GM18858 (cell line): ENCODE measurements at regions not wholly inside any gene's neighbourhood (a gene's known extent, or its start where the extent isn't known, plus 50 kb on each side); places are given as distances from the start of the nearest gene placed in this dataset.

Experiments used
- ATAC-seq: cut with Tn5 transposase; IDR thresholded peaks from one replicate; pipeline ENCODE4 v1.9.1; 2021; ENCODE audit not compliant: unreplicated experiment

DNA sequence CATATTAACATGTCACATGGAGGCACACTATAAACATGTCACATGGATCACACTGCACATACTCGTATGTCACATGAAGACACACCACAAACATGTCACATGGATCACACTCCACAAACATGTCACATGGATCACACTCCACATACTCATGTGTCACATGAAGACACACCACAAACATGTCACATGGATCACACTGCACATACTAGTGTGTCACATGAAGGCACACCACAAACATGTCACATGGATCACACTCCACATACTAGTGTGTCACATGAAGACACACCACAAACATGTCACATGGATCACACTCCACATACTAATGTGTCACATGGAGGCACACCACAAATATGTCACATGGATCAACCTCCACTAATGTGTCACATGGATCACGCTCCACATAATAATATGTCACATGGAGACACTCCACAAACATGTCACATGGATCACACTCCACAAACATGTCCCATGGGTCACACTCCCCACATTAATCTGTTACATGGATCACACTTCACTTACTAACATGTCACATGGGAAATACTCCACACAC is 195.6 kb upstream of the PFKP start:
- no peak for ATAC-seq

DNA sequence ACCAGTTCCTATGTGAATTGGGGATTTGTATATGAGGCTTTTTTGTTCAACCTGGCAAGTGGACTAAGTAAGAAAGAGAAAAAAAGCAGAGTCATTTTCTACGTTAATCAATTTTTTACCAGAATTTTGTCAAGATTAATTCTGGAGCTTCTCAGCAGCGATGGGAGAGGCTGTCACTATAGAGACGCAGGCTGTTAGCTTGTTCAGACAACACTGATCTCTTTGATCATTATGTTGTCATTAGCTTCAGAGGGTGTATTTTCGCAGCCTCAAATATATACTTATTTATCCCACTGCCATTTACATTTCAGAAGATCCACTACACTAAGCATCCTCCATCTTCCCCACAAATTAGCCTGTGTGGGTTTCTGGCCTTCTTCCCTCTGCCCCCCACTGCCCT is 196.7 kb upstream of the PFKP start:
- ATAC-seq = no peak

DNA sequence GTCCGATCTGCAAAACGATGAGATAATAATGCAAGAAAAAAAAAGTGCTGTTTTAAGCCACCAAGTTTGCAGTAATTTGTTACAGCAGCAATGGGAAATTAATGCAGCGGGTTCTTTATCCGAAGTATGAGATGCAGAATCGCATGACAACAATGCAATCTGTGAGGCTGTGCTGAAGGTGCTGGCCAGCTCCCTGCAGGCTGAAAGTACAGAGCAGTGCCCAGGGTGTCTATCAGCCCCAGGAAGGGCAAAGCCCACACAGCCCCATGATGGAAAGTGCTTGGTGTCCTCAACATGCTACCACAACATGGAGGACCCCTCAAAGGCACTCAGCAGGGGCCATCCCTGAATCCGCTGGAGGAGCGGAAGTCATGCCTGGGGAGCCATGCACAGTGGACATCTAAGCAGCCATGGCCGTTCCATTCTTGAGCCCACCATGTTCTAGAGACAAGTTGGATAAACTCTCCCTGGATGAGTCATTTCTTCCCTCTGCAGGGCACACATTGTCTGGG is 199.5 kb upstream of the PFKP start:
- ATAC-seq = no peak

DNA sequence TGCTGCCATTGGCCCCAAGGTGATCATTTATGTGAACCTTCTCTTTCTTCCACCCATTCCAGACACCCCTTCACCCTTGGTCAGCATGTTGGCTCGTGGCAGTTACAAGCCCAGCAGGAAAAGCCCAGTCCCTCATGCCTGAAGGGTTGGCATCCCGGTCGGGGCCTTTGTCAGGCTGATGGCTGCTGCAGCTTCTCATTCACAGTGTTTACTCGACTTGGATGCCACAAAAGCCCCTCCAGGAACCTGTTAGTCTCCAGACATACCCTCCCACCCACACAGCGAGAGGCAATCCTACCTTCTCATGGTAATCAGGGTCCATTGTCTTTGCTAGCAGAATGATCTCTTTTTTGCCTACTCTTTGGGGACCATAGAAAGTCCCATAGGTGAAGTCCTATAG is 200.8 kb upstream of the PFKP start:
- no peak for ATAC-seq

DNA sequence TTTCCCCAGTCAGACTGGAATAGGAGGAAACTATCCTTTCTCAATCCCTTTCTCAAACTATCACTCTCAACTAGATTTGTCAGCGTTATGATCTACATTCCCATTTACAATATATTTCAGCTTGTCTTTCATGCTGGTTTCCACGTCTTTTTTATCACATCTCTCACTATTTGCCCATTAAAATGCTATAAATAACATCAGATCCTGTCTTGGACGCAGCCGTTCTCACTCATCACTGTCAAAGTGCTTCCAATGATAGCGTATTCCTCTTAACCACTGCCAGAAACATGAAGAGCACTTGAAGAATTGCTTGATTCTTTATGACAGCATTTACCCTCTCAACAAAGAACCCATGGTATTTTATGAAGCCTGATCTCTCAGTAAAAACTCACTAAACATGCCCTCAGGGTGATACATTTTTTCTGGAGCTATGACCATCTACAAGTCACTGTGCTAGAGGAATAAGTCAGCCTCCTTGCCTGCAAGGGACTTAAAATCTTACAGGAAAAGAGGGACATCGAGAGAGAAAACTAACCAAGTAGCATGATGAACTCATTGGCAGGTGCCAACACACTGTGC is 205.6 kb upstream of the PFKP start:
- no peak for ATAC-seq

DNA sequence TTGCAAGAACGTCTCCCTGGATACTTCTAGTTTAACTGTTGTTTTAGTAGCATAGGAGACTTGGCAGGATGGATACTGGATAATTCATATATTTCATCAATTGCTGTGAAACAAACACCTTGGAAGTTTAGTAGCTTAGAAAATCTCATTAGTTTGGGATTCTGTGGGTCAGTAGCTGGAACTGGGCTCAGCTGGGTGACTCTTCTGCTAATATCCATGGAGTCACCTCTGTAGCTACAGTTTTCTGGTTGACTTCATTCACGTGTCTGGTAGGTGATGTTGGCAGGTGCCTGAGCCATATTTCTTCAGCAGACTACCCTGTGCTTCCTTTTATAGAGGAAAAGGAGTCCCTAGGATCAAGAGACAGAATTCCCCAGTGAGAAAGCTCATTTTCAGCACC is 208.9 kb upstream of the PFKP start:
- ATAC-seq = no peak

DNA sequence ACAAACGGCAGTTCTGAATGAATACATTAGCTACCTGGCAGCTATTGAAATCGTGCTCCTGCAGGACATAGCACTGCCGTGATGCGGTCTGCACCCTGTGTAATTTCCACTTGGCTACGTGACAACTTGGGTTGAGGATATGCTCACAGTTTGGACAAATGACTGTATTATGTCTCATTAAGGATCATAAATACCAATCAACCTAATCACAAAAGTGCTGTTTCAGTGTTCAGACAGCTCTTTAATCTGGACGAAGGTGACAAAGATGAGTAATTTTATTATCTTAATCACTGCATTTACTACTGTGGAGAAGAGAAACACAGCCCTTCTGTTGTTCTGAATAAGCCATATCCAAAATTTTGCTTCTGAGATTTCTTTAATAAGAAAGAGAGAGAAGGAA is 210.8 kb upstream of the PFKP start:
- ATAC-seq = no peak

DNA sequence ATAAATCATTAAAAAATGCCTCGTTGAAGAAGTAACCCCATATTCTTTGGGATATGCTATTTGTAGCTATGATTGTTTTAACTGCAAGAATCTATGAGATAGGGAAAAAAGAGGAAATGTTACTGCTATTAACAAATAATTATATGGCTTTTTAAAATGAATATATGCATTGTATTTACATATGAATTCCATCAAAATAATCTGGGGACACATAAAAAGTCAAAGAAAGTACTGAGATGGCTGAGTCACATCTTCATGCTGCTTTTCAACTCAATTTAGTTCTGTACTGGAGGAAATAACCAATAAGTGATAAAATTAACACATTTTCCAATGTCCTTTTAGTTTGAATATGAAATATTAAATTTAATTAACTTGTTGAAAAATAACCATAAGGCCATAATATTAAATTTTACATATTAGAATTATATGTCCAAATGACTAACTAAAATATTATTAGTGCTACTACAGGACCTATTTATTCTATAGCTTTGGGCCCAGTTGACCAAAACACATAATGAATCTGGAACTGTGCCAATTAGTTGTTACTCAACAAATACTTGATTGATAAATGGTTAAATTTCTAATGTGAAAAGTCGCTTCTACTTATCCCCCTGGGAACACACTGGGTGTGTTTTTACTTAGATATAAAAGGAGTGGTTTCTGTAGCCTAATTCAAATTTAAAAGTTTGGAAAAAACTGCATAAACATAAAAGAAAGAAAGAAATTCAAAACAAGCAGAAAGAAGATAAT is 214.6 kb upstream of the PFKP start:
- ATAC-seq = no peak

DNA sequence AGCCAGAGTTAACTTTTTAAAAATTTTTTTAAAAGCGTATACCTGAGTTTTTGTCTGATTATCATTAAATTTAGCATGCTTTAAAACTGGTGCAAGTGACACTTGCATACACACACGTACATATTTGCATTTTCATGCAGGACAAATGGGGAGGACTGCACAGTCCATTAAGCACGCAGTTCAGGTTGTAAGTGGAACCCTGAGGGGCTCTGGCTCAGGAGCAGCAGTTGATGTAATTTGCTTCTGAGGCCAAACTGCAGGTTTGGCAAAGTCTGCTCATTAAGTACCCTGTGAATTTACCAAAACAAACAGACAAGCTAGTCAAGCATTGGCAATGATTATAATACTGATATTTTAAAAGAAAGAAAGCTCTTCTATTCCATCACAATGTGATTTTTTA is 215.8 kb upstream of the PFKP start:
- no peak for ATAC-seq

DNA sequence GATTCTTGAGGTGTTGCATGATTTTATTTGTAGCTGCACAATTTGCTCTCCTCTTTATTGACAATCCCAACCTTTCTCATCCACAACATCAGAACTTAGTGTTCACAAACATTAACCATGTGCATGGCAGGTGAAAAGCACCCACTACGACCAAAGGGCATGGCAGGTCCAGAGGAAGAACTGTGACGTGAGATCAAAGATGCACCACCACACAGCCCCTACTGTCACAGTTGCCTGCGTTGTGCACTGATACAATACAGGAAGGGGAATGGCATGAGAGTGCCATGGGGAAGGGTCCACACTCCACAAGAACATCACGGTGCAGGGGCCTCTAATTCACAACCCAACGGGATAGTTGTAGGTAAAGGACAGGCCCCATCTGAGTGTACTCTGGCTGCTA is 217.1 kb upstream of the PFKP start:
- no peak for ATAC-seq

DNA sequence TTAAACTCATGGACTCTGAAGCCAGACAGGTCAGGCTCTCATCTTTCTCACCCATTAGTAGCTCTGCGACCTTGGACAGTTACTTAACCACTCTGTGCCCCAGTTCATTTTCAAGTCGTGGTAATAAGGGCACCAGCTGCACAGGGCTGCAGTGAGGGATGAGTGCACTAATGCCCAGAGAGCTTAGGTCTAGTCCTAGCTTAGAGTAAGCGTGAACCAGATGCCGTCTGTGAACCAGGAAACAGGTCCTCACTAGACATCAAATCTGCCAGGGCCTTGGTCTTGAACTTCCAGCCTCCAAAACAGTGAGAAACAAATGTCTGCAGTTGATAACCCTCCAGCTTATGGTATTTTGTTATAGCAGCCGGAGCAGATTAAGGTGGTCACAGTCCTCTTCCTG is 222.4 kb upstream of the PFKP start:
- ATAC-seq = no peak

DNA sequence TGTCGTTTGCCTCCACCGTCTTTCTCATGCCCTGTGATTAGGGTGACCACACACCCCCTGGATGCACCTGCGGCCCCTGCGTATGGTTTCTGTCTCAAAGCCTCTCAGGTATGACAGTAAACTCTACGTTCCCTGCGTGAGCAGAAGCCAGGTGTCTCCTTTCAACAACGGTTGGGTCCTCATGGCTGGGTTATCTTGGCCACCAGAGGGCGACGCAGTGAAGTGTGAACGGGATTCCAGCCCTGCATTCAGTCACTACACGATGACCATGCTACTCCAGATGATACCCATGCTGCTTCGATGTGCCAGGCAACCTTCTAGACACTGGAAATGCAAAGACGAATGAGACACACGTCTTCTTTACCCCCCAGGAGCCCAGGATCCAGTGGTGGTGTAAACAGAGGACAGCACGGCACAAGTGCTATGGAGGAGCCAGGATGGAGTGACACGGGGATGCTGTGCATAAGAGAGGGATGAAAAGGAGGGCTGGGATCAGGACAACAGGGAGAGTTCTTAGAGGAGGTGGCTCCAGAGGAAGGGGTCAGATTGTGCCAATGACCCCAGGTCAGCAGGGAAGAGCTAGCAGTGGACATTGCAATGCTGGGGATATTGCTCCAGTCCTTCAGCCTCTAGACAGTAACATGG is 228.1 kb upstream of the PFKP start:
- ATAC-seq = no peak

DNA sequence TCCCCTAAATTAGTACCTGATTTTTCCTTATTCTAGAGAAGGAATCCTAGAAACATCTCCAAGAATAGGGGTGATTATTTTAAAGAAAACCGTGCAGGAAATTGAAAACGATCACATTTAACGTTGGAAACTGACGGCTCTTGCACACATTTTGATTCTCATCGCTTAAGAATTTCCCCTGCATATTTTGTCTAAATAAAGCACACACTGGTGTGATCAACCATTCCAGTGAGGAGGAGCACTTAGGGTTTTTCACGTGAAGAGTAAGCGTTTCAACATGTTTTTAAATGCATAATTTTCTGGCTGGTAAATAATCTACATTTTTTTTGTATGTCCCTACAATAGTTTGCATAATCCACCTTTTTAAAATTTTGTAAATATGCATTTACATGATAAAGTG is 229.7 kb upstream of the PFKP start:
- ATAC-seq = no peak

DNA sequence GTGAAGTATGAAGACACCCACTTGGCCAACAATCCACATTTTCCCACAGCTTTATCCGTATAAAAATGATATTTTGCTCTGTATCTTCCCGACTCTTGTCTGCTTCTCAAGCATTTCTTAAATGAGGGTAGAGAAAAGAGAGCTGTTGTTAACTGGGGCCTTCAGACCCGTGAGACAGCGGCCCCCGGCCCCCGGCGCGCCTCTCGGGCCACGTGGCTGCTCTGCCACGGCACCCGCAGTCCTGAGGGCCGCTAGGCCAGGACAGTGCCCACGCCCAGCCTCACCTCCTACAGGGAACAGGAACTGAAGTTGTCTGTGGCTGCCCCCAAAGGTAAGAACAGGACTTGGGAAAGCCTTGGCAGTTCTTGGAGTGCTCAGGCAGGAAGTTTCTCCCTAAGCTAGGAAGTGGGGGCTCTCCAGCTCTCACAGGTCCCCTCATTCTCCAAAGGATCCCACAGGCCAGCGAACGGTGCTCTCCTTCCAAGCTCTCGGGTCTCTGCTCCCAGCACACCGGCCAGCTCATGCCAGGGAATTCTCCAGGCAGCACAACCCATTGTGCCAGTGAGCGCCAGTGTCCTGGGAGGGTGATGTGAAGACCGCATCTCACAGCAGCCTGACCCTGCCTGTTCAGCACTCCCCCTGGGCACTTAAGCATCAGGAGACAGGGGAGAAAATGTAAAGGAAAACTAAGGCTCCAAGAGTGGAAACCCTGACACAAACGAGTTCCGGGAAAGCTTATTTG is 230.3 kb upstream of the PFKP start:
- ATAC-seq = no peak

DNA sequence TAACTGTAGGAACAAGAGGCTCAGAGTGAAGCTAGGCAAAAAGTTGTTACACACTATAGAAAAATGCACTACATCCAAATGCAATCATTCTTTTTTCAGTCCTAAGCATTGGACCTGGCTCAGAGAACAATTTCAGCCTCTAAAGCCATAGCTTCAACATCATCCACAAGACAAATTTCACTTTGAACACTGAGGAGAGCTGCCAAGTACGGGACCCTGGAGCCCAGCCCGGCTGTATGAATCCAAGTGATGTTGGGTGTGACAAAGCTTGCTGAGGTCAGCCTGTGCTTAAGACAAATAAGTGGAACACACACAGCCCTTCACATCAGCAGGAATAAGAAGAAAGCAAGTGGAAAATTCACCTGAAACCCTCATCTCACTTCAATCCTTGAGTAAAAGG is 233.1 kb upstream of the PFKP start:
- ATAC-seq = no peak

DNA sequence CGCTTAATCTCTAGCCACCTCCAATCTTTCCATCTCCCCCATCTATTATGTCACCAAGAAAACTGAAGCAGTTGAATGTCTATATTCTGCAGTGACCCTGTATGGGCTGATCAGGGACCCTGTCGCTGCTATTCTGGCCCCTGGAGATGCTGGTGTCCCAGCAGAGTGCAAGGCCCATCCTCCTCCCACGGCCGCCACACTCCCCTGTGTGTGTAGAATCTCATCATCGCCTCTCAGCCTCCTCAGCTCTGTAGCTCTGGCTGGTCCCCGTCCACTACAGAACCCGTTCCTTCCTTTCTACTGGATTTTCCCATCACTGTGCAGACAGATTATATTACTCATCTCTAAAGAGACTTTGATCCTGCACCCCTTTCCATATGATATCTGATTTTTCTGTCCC is 235.8 kb upstream of the PFKP start:
- no peak for ATAC-seq

DNA sequence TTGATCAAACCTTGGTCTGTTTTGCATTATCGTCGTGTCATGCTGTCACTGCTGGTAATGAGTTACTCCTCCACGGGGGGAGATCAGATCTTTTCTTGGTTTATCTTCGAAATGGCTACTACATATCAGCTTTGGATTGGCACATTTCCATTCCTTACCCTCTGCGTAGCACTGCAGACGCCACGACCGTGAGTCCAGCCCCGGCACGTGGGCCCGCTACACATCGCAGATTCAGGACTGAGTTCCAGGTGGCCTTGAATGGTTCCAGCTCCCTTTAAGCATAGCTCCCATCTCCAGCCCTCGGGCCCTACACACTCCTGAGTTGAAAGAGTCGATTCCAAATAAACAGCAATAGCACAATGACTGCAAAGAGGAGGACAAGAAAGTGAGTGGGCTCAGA is 238.6 kb upstream of the PFKP start:
- ATAC-seq = no peak

DNA sequence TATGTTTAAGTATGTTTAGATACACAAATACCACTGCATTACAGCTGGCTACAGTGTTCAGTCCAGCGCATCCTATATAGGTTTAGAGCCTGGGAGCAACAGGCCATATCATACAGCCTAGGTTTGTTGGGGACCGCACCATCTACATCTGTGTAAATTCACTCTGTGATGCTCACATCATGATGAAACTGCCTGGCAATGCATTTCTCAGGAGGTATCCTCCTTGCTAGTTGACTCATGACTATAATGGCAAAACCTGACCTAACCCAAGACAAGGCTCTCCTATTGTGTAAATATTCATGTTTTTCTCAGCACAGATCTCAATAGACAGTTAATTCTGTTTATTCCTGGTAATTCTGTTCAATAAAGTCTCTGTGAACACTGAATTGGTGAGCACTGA is 240.7 kb upstream of the PFKP start:
- no peak for ATAC-seq

DNA sequence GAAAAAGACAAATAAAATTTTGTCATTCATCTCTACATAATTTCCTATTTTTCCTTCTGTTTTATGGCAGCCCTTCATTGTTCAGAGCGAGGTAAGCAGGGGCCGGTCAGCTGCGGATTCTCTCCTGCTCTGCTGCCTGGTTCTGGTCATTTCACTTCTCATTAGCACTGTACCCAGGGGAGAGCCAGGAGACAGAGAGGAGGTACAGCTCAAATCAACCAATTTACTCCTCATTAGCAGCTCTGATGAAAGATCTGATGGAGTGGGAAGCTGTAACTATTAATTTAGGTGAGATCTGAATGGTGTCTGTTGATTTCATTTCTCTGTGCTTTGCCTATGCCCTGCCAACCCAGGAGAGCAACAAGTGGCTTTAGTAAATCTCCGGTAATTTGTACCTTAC is 241.5 kb upstream of the PFKP start:
- ATAC-seq = no peak

DNA sequence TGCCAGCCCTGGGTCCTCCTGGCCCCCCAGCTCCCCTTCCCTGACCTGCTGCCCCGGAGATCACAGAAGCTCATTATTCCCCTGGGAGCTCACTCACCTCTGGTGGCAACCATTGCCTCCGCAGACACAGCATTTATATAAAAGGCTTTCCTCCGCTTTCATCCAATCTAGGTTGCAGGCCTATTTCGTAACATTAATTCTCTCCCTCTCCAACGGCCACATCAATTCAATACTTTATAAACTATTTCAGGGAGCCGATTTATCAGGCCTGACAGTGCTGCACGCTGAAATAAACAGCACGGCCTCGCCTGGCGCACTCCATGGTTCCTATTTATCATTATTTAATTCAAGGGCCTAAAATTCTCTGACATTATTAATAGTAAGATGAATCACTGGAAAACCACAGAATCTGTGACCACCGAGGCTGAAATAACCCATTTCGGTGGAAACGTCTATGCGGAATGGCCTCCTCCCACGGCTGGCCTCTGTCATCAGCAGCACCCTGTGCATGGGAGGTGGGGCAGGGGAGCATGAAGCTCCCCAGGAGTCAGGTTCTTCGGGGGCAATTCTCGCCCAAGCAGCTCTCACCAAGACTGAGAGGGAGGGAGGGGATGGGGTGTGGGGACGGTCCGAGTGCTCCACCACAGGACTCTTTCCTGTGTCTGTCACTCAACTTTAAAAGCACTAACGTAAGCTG is 249.3 kb upstream of the PFKP start:
- ATAC-seq = no peak

DNA sequence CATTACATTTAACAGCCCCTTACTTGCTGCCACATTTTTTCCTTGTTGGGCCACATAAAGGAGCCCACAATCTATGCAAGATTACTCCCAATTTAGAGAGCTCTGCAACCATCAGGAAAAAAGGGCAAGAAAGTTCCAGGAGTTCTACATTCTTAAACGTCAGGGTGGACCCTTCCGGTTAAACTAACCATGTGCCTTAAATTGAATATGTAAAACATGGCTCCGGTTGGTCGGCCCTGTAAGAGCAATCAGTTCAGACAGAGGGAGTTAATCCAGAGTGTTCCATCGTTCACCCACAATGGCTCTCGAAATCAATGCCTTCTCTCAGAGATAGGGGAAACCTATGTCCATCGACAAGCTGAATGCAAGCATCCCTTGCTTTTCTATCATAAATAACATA is 253.7 kb upstream of the PFKP start:
- no peak for ATAC-seq
